Fibroblast of pulmonary artery (primary cell): ENCODE measurements at regions not wholly inside any gene's neighbourhood (a gene's known extent, or its start where the extent isn't known, plus 50 kb on each side); places are given as distances from the start of the nearest gene placed in this dataset.

ENCODE experiments used
- DNase-seq: peaks from one replicate; pipeline ENCODE4 v3.0.0-alpha.2; 2010; ENCODE audit warnings: low read depth
- H3K4me3 ChIP-seq: replicated peaks from 2 replicates; pipeline ENCODE4 v1.5.1; 2011; ENCODE audit warnings: low read depth, mild to moderate bottlenecking, control low read depth, low read length, moderate library complexity
- CTCF ChIP-seq: IDR thresholded peaks from 2 replicates; pipeline ENCODE4 v1.5.1; 2011; ENCODE audit warnings: mild to moderate bottlenecking, control low read depth, low read length, inconsistent platforms; ENCODE audit errors: missing control alignments

- H3K4me3 ChIP-seq, result no peak overlapping the region
- no peak for TF ChIP-seq CTCF
- DNase-seq, result no peak
Observed at GRCh38 chr7:70870349-70870748, 261.6 kb upstream of the GALNT17 start.

GRCh38 chr7:70872188-70872587, 259.8 kb upstream of the GALNT17 start:
- no peak overlapping the region for H3K4me3 ChIP-seq
- no peak for DNase-seq
- TF ChIP-seq CTCF, result no peak

- no peak for DNase-seq
- H3K4me3 ChIP-seq, result no peak overlapping the region
- no peak for TF ChIP-seq CTCF
Observed at GRCh38 chr7:70881167-70881847, 250.6 kb upstream of the GALNT17 start.

- no peak overlapping the region for H3K4me3 ChIP-seq
- no peak for TF ChIP-seq CTCF
- no peak for DNase-seq
Observed at GRCh38 chr7:70883750-70884439, 248.0 kb upstream of the GALNT17 start.

GRCh38 chr7:70884440-70884764, 247.5 kb upstream of the GALNT17 start:
- DNase-seq, result no peak
- H3K4me3 ChIP-seq, result no peak overlapping the region
- no peak for TF ChIP-seq CTCF

- no peak overlapping the region for H3K4me3 ChIP-seq
- TF ChIP-seq CTCF, result no peak
- DNase-seq, result no peak
Observed at GRCh38 chr7:70884809-70885208, 247.1 kb upstream of the GALNT17 start.

GRCh38 chr7:70886547-70886946, 245.4 kb upstream of the GALNT17 start:
- no peak for TF ChIP-seq CTCF
- DNase-seq, result no peak
- no peak overlapping the region for H3K4me3 ChIP-seq
